AG10803 (cell line): ENCODE measurements at regions not wholly inside any gene's neighbourhood (a gene's known extent, or its start where the extent isn't known, plus 50 kb on each side); places are given as distances from the start of the nearest gene placed in this dataset.

Experiments
- DNase-seq: peaks from one replicate; pipeline ENCODE4 v3.0.0; 2010; ENCODE audit warnings: low read depth
- H3K4me3 ChIP-seq: 2 replicates; pipeline ENCODE4 v1.5.1; 2011; ENCODE audit warnings: mild to moderate bottlenecking, low read length, control low read depth
- CTCF ChIP-seq: conservative IDR thresholded peaks from 2 replicates; pipeline ENCODE4 v1.5.1; 2011; ENCODE audit warnings: mild to moderate bottlenecking, low read length, control low read depth, inconsistent platforms

DNA sequence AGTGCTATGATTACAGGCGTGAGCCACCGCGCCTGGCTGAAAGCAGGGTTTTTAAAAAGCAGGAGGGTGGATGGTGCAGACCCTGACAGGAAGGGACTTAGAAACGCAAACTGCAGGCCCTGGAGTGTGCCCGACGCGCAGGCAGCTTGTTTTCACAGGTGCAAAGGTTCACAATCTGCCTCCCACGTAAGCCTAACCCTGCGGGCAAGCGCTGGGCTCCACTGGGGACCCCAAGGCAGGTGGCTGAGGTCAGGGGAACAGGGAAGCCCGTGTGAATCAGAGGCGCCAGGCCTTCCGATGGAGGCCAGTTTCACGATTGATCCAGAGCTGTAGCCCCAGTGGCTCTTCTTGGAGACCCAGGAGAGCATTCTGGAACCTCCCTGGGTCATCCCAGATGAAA is 256.3 kb downstream of the BRD1 start:
- TF ChIP-seq CTCF = no peak
- DNase-seq = no peak
- no peak overlapping the region for H3K4me3 ChIP-seq

DNA sequence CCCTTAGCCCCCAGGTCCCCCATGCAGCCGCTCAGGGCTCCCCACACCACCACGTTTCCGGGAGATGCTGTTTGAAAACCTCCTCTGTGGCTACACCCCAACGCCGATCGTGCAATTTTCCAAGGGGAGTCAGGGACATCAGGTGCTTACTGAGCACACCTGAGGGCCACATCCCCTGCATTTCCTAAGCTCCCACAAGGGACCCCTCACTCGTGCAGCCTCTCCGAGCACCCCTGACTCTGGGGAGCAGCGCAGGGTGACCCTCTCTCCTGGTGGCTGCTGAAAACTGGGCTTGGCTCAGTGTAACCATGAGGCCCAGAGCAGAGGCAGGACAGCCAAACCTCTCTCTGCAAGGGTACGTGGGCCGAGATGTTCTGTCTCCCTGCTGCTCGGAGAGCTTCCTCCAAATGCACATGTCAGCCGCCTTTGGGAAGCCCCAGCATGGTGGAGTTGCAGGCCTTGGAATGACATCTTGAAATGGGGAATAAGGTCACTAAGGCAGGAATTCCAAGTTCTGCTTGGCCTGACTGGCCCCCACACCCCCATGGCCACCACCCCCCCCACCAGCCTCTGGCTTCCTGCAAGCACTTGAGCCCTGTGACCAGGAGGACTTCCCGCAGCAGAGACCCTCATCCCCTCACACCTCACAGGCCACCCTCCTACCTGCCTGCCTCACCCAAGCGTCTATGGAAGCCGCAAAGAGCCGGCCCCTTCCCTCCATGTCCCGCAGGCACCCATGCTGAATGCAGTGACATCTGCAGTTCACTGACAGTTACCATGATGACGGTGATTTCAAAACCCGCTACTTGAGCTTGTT is 257.4 kb downstream of the BRD1 start:
- no peak for DNase-seq
- no peak for TF ChIP-seq CTCF
- H3K4me3 ChIP-seq = no peak overlapping the region

DNA sequence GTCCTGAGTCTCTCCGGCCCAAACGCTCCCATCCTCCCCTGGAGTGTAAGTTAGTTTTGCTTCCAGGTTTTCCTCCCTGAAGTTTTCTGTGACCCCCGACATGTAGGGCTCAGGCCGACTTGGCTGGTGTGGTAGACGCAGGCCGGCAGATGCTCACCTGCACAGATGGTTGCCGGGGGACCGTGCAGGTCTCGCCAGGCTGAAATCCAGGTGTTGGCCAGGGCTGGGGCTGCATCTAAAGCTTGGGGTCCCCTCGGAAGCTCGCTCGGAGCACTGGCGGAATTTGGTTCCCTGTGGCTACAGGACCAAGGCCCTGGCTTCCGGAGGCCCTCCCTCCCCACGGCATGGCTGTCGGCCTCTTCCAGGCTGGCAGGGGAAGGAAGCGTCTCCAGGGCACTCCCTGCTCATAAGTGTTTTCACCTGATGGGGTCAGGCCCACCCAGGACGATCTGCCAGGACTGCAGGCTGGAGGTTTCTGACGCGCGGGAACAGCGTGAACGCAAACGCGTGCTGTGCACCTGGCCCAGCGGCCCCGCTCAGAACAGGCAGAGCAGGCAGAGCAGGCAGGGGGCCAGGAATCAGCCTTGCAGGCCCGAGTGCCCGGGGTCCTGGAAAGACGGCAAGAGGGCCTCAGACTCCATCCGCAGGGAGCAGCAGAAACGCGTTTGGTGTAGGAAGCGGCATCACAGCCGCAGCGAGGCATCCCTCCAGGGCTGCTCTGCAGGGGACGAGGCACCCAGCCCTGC is 258.2 kb downstream of the BRD1 start:
- TF ChIP-seq CTCF = no peak
- DNase-seq = no peak
- H3K4me3 ChIP-seq = no peak overlapping the region

GRCh38 chr22:49568751-49569285 is 258.9 kb downstream of the BRD1 start:
- no peak overlapping the region for H3K4me3 ChIP-seq
- no peak for DNase-seq
- TF ChIP-seq CTCF = no peak

GRCh38 chr22:49567899-49568750 is 259.5 kb downstream of the BRD1 start:
- H3K4me3 ChIP-seq = no peak overlapping the region
- TF ChIP-seq CTCF = no peak
- no peak for DNase-seq

GRCh38 chr22:49566693-49567092 is 261.0 kb downstream of the BRD1 start:
- no peak for TF ChIP-seq CTCF
- H3K4me3 ChIP-seq = no peak overlapping the region
- no peak for DNase-seq
